Loucy (cell line): ENCODE measurements at regions not wholly inside any gene's neighbourhood (a gene's known extent, or its start where the extent isn't known, plus 50 kb on each side); places are given as distances from the start of the nearest gene placed in this dataset.

Experiments used
- H2AFZ ChIP-seq: fragments of 200-600 bp; sonication (generic); 2 replicates; pipeline ENCODE4 v1.6.0; 2016; ENCODE audit warnings: antibody characterized with exemption, mild to moderate bottlenecking, low read length, moderate library complexity
- H3F3A ChIP-seq: fragments of 200-600 bp; 2 replicates; pipeline ENCODE4 v1.6.0; 2016; ENCODE audit warnings: antibody characterized with exemption, low read depth, mild to moderate bottlenecking
- H3K27me3 ChIP-seq: fragments of 200-600 bp; sonication (generic); 2 replicates; pipeline ENCODE4 v1.6.1; 2014; ENCODE audit warnings: low read length, mild to moderate bottlenecking; ENCODE audit not compliant: insufficient read depth, poor library complexity, severe bottlenecking
- H3K36me3 ChIP-seq: fragments of 200-600 bp; sonication (generic); 2 replicates; pipeline ENCODE4 v1.6.1; 2016; ENCODE audit warnings: low read length; ENCODE audit not compliant: insufficient read depth
- H3K4me1 ChIP-seq: fragments of 200-600 bp; sonication (generic); 2 replicates; pipeline ENCODE4 v1.5.1; 2014; ENCODE audit warnings: low read length, mild to moderate bottlenecking; ENCODE audit not compliant: insufficient read depth, poor library complexity, severe bottlenecking
- H3K4me2 ChIP-seq: fragments of 200-600 bp; sonication (generic); 2 replicates; pipeline ENCODE4 v1.6.0; 2014; ENCODE audit warnings: antibody characterized with exemption, low read length, low read depth, mild to moderate bottlenecking; ENCODE audit not compliant: poor library complexity, severe bottlenecking
- H3K4me3 ChIP-seq: fragments of 200-600 bp; sonication (generic); 2 replicates; pipeline ENCODE4 v1.5.1; 2014; ENCODE audit warnings: low read length, mild to moderate bottlenecking, mixed read lengths; ENCODE audit not compliant: poor library complexity, severe bottlenecking
- H3K79me2 ChIP-seq: fragments of 200-600 bp; sonication (generic); 2 replicates; pipeline ENCODE4 v1.6.1; 2014; ENCODE audit warnings: low read length; ENCODE audit not compliant: insufficient read depth
- H3K9ac ChIP-seq: fragments of 200-600 bp; sonication (generic); 2 replicates; pipeline ENCODE4 v1.6.0; 2014; ENCODE audit warnings: mild to moderate bottlenecking, low read depth, low read length, moderate library complexity; ENCODE audit not compliant: poor library complexity, severe bottlenecking
- H3K9me2 ChIP-seq: fragments of 200-600 bp; sonication (generic); replicated peaks from 2 replicates; pipeline ENCODE4 v1.6.1; 2016; ENCODE audit warnings: low read depth, low read length, mixed read lengths
- H3K9me3 ChIP-seq: fragments of 200-600 bp; sonication (generic); 2 replicates; pipeline ENCODE4 v1.6.1; 2014; ENCODE audit warnings: mild to moderate bottlenecking, antibody characterized with exemption, low read length, low read depth; ENCODE audit not compliant: insufficient read depth
- H4K20me1 ChIP-seq: fragments of 200-600 bp; sonication (generic); 2 replicates; pipeline ENCODE4 v1.6.0; 2014; ENCODE audit warnings: antibody characterized with exemption, low read length, mild to moderate bottlenecking; ENCODE audit not compliant: insufficient read depth, poor library complexity, severe bottlenecking
- EZH2phosphoT487 ChIP-seq: fragments of 200-600 bp; IDR thresholded peaks from 2 replicates; pipeline ENCODE4 v1.6.1; 2018; ENCODE audit warnings: antibody characterized with exemption, mild to moderate bottlenecking, moderate library complexity, borderline replicate concordance
- TF ChIP-seq, protein P1 (sequence below): fragments of 200-600 bp; sonication (generic); conservative IDR thresholded peaks from 2 replicates; pipeline ENCODE4 v1.5.1; 2014; ENCODE audit warnings: mild to moderate bottlenecking, antibody characterized with exemption, low read length

DNA sequence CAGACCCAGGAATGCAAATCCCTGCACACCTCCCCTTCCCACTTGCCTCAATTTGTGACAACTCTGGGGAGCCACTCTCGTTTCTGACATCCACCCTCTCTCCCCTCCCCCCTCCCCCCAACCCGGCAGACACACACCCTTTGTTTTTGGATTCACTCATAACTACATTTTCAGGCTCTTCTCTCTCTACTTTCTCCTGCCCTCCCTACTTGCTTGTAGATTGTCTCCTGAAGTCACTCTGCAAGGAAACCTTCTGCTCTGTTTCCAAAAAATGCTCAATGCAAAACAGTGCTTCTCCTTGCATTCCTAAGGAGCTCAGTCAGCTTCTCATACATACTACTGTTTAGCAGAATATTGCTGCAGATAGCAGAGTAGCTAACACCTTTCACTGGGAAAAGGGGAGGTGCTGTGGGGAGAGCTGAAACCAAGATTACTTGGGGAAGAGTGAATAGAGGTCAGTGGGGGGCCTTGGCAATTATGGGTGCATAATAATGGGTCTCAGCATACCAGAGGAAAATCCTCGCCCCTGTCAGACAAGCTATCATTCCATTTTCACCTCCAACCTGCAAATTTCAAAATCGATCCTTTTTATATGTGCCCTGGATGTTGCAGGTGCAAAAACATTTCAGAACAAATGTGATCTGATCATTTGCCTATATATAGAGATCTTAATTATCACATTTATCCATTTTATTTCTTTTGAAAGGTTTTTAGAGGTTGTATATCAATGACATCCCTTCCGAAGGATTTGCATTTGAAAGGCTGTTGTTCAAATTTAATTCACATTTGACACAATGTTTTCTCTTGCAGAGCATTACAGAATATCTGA is 1860.7 kb upstream of the WWC1 start:
- no peaks in the 10 kb centered on the region for H3K9me2 ChIP-seq
- H3F3A ChIP-seq, result no peaks in the 10 kb centered on the region
- H3K4me2 ChIP-seq, result no peak overlapping the region
- no peaks in the 10 kb centered on the region for H3K36me3 ChIP-seq
- H3K27me3 ChIP-seq, result no peaks in the 10 kb centered on the region
- no peaks in the 10 kb centered on the region for H3K4me1 ChIP-seq
- no peak overlapping the region for H2AFZ ChIP-seq
- no peak overlapping the region for H3K9ac ChIP-seq
- TF ChIP-seq EZH2phosphoT487, result no peak
- TF ChIP-seq, protein P1, sequence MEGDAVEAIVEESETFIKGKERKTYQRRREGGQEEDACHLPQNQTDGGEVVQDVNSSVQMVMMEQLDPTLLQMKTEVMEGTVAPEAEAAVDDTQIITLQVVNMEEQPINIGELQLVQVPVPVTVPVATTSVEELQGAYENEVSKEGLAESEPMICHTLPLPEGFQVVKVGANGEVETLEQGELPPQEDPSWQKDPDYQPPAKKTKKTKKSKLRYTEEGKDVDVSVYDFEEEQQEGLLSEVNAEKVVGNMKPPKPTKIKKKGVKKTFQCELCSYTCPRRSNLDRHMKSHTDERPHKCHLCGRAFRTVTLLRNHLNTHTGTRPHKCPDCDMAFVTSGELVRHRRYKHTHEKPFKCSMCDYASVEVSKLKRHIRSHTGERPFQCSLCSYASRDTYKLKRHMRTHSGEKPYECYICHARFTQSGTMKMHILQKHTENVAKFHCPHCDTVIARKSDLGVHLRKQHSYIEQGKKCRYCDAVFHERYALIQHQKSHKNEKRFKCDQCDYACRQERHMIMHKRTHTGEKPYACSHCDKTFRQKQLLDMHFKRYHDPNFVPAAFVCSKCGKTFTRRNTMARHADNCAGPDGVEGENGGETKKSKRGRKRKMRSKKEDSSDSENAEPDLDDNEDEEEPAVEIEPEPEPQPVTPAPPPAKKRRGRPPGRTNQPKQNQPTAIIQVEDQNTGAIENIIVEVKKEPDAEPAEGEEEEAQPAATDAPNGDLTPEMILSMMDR, result no peak
- no peaks in the 10 kb centered on the region for H4K20me1 ChIP-seq
- no peaks in the 10 kb centered on the region for H3K79me2 ChIP-seq
- no peak overlapping the region for H3K4me3 ChIP-seq
- H3K9me3 ChIP-seq, result no peaks in the 10 kb centered on the region

DNA sequence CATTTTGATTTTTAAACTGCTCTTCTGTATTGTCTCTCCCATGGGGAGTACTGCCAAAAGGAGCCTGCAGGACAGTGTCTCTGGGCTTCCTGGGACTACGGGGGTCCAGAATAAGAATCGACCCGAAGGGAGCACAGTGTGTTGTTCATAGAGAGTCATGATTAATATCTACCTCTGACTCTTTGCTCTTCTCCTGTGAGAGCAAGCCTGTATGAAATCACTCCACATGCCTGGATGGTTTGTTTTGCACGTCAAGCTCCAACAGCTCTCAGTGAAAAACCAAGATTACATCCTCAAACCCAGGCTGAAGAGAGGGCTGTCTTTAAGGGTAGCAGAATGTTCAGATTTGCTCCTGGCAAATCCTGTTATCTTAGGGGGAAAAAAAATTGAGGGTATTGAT is 1860.0 kb upstream of the WWC1 start:
- TF ChIP-seq, protein P1, result no peak
- TF ChIP-seq EZH2phosphoT487, result no peak
- H2AFZ ChIP-seq, result no peak overlapping the region
- H3K9ac ChIP-seq, result no peak overlapping the region
- no peaks in the 10 kb centered on the region for H3K9me2 ChIP-seq
- no peaks in the 10 kb centered on the region for H4K20me1 ChIP-seq
- H3K79me2 ChIP-seq, result no peaks in the 10 kb centered on the region
- H3K4me2 ChIP-seq, result no peak overlapping the region
- no peaks in the 10 kb centered on the region for H3K4me1 ChIP-seq
- H3K27me3 ChIP-seq, result no peaks in the 10 kb centered on the region
- no peaks in the 10 kb centered on the region for H3F3A ChIP-seq
- H3K36me3 ChIP-seq, result no peaks in the 10 kb centered on the region
- H3K4me3 ChIP-seq, result no peak overlapping the region
- no peaks in the 10 kb centered on the region for H3K9me3 ChIP-seq

DNA sequence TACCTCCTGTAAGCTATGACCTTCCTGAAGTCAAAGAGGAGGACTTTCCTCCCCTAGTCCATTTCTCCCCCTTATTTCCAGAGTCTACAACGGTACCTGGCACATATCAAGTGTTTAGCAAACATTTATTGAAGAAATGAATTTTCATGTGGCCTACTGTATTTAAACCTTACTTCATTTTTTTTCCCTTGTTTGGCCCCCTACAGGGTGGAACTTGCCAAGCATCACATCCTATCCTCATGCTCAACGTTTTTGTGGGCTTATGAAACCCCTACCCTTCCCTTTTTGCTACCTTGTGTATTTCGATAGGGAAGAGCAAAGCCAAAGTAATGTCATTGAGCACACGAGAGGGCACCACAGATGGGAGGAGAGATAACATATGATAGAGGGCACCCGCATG is 1857.8 kb upstream of the WWC1 start:
- Histone ChIP-seq H3K79me2 (no peaks in the 10 kb centered on the region), H3K4me1 (no peaks in the 10 kb centered on the region), H3F3A (no peaks in the 10 kb centered on the region), H3K27me3 (no peaks in the 10 kb centered on the region), H3K36me3 (no peaks in the 10 kb centered on the region), H3K4me3 (no peak overlapping the region), H3K9me3 (no peaks in the 10 kb centered on the region), H3K9ac (no peak overlapping the region), H3K9me2 (no peaks in the 10 kb centered on the region), H2AFZ (no peak overlapping the region), H4K20me1 (no peaks in the 10 kb centered on the region), H3K4me2 (no peak overlapping the region)
- TF ChIP-seq, protein P1, result no peak
- TF ChIP-seq EZH2phosphoT487, result no peak
